Loucy (cell line): ENCODE measurements at regions not wholly inside any gene's neighbourhood (a gene's known extent, or its start where the extent isn't known, plus 50 kb on each side); places are given as distances from the start of the nearest gene placed in this dataset.

Source experiments
- EZH2phosphoT487 ChIP-seq: fragments of 200-600 bp; IDR thresholded peaks from 2 replicates; pipeline ENCODE4 v1.6.1; 2018; ENCODE audit warnings: antibody characterized with exemption, mild to moderate bottlenecking, moderate library complexity, borderline replicate concordance
- TF ChIP-seq, protein P1 (sequence below): fragments of 200-600 bp; sonication (generic); conservative IDR thresholded peaks from 2 replicates; pipeline ENCODE4 v1.5.1; 2014; ENCODE audit warnings: mild to moderate bottlenecking, antibody characterized with exemption, low read length

GRCh38 chr11:129505266-129505665 is 129.6 kb downstream of the BARX2 start:
- TF ChIP-seq, protein P1, sequence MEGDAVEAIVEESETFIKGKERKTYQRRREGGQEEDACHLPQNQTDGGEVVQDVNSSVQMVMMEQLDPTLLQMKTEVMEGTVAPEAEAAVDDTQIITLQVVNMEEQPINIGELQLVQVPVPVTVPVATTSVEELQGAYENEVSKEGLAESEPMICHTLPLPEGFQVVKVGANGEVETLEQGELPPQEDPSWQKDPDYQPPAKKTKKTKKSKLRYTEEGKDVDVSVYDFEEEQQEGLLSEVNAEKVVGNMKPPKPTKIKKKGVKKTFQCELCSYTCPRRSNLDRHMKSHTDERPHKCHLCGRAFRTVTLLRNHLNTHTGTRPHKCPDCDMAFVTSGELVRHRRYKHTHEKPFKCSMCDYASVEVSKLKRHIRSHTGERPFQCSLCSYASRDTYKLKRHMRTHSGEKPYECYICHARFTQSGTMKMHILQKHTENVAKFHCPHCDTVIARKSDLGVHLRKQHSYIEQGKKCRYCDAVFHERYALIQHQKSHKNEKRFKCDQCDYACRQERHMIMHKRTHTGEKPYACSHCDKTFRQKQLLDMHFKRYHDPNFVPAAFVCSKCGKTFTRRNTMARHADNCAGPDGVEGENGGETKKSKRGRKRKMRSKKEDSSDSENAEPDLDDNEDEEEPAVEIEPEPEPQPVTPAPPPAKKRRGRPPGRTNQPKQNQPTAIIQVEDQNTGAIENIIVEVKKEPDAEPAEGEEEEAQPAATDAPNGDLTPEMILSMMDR = no peak
- no peak for TF ChIP-seq EZH2phosphoT487
